Putamen (tissue), 1 donor: ENCODE measurements at regions not wholly inside any gene's neighbourhood (a gene's known extent, or its start where the extent isn't known, plus 50 kb on each side); places are given as distances from the start of the nearest gene placed in this dataset.
A peak's percentile ranks its signal among the peaks of the same experiment; 100 is the strongest.
"Not testable (repeated sequence)": the region's sequence is repeated elsewhere in the genome, so short reads cannot be mapped to it uniquely, and the experiment has no call there.

Source experiments
- DNase-seq: peaks from one replicate; pipeline ENCODE4 v3.0.0-alpha.2; 2016; ENCODE audit warnings: low spot score

- not testable (repeated sequence) for DNase-seq
Observed at GRCh38 chr16:21516705-21517040, 82.7 kb upstream of the METTL9 start.

GRCh38 chr16:21517263-21517662, 82.1 kb upstream of the METTL9 start:
- not testable (repeated sequence) for DNase-seq

- DNase-seq = not testable (repeated sequence)
Observed at GRCh38 chr16:21519361-21520133, 79.8 kb upstream of the METTL9 start.

GRCh38 chr16:21520134-21521047, 79.0 kb upstream of the METTL9 start:
- DNase-seq = peak; percentile 97

GRCh38 chr16:21521048-21521389, 78.4 kb upstream of the METTL9 start:
- DNase-seq = not testable (repeated sequence)

GRCh38 chr16:21521390-21522143, 77.8 kb upstream of the METTL9 start:
- not testable (repeated sequence) for DNase-seq

- DNase-seq = not testable (repeated sequence)
Observed at GRCh38 chr16:21522846-21523245, 76.5 kb upstream of the METTL9 start.

GRCh38 chr16:21523411-21524067, 75.8 kb upstream of the METTL9 start:
- no peak for DNase-seq

- DNase-seq = no peak
Observed at GRCh38 chr16:21524068-21524751, 75.2 kb upstream of the METTL9 start.

GRCh38 chr16:21524752-21525028, 74.7 kb upstream of the METTL9 start:
- not testable (repeated sequence) for DNase-seq

GRCh38 chr16:21525029-21525895, 74.1 kb upstream of the METTL9 start:
- not testable (repeated sequence) for DNase-seq

- DNase-seq = not testable (repeated sequence)
Observed at GRCh38 chr16:21525956-21526922, 73.1 kb upstream of the METTL9 start.

GRCh38 chr16:21526923-21527807, 72.2 kb upstream of the METTL9 start:
- no peak for DNase-seq

GRCh38 chr16:21529060-21529658, 70.2 kb upstream of the METTL9 start:
- DNase-seq = not testable (repeated sequence)

GRCh38 chr16:21530729-21531383, 68.5 kb upstream of the METTL9 start:
- not testable (repeated sequence) for DNase-seq

- DNase-seq = not testable (repeated sequence)
Observed at GRCh38 chr16:21532996-21533395, 66.4 kb upstream of the METTL9 start.

- DNase-seq = not testable (repeated sequence)
Observed at GRCh38 chr16:21533474-21533873, 65.9 kb upstream of the METTL9 start.
